GM12872 (cell line): ENCODE measurements at regions not wholly inside any gene's neighbourhood (a gene's known extent, or its start where the extent isn't known, plus 50 kb on each side); places are given as distances from the start of the nearest gene placed in this dataset.

Source experiments
- TF ChIP-seq, protein P1 (sequence below): IDR thresholded peaks from 3 replicates; pipeline ENCODE4 v1.5.1; 2011; ENCODE audit warnings: low read depth, mild to moderate bottlenecking, low read length, moderate library complexity; ENCODE audit not compliant: insufficient read depth

DNA sequence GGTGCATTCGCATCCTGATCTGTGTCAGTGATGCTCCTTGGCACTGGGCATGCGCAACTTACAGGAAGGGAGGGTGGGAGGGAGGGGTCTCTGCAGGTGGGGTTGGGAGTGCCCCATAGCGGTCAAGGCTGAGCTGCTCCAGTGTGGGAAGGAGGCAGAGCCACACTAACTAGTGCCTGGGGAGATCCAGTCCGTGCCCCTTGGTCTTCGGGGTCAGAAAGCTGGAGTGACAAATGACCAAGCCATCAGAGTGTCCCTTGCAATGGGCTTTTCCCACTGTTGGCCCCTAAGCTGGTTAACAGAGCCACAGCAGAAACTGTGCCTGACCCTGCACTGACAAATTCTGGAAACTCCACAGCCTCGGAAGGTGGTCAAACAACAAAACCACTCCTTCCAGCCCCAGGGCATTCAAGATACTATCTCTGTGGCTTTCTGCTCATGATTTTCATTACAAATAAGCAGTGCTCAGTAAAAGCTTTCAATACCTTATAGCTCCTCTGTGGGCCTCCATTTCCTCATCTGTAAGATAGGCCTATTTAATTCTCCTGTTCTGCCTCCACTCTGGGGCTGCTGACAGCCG lies 138.1 kb upstream of the UNC5B start:
- TF ChIP-seq, protein P1, sequence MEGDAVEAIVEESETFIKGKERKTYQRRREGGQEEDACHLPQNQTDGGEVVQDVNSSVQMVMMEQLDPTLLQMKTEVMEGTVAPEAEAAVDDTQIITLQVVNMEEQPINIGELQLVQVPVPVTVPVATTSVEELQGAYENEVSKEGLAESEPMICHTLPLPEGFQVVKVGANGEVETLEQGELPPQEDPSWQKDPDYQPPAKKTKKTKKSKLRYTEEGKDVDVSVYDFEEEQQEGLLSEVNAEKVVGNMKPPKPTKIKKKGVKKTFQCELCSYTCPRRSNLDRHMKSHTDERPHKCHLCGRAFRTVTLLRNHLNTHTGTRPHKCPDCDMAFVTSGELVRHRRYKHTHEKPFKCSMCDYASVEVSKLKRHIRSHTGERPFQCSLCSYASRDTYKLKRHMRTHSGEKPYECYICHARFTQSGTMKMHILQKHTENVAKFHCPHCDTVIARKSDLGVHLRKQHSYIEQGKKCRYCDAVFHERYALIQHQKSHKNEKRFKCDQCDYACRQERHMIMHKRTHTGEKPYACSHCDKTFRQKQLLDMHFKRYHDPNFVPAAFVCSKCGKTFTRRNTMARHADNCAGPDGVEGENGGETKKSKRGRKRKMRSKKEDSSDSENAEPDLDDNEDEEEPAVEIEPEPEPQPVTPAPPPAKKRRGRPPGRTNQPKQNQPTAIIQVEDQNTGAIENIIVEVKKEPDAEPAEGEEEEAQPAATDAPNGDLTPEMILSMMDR, result no peak

DNA sequence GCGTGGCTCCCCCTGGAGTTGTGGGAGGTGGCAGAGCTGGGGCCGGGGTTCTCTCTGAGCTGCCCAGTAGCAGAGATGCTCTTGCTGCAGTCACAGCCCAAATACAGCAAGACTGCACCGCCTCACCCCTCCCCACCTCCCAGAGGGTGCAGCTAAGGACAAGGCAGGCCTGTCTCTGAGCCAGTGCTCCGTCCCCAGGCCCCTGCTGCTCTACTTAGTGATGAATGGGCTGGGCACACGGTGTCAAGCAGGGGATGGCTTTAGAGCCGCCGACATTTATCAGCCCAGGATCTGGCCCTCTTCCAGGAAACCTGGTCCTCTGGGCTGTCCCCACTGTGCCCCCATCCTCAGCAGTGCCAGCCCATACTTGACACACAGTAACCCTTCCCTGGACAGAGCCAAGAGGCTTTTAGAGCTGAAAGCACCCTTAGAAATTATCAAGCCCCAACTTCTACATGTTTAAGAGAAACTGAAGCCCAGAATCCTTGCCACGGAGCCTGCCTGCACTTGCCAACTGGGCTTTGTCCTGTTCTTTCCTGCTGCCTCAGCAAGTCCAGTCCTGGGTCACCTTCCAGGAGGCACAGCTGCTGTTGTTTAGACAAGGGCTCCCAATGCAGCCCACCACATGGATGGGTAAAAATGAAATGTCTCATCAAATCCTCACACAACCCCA lies 137.1 kb upstream of the UNC5B start:
- TF ChIP-seq, protein P1, result no peak

DNA sequence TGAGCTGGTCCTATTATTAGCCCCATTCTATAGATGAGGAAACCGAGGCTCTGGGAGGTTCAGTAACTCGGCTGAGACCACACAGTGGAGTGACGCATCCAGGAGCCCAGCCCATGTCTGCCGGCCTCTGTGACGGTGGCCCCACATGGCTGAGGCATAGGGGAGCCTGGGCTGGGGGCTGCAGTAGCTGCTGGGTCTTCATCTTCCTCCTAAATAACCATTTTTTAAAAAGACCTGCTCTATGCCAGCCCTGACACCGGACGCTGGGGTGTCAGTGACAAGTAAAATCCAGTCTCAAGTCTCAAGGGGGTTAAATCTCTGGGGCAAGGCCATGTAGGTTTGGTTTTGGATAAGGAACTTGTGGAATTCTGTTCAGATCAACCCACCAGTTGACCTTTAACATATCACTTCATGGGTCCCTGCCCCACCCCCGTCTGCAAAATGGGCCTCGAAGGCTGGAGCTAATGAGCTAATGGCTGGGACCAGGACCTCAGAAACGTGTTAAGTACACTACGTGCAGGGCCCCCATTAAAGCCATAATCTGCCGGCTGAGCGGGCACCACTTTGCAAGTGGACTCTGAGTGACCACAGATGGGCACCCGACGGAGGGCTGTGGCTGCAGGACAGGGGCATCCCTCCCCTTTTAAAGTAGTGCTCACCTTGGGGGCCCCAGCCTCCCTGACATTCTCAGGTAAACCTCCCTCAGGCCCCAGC lies 136.5 kb upstream of the UNC5B start:
- TF ChIP-seq, protein P1, result no peak

DNA sequence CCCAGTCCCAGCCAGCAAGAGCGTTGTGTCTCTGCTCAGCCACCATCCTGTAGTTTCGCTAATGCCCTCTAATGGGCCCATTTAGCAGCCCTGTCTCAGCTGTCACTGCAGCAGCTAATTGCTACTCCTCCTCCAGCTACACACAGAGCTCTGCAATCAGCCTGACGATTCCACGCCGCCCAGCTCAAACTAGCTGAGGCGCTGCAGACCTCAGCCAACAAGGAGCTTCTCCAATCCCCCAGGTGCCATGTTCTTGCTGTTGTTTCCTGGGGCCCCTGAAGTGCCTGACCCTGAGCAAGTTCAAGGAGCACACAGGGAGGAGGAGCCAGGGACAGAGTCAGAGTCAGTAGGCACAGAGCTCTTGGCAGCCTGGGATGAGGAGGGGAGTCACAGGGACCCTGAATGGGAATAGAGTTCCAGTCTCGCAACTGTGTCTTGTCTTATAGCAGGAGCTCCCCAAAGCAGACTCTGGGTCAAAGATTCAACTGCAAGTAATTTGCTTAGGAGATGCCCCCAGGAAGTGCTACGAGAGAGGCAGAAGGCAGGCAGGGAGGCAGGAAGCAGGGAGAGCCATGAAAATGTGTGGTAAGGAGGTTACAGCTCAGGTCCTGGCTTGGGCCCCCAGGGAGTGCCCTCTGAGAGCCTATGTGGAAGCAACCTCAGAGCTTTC lies 135.8 kb upstream of the UNC5B start:
- TF ChIP-seq, protein P1, result no peak

DNA sequence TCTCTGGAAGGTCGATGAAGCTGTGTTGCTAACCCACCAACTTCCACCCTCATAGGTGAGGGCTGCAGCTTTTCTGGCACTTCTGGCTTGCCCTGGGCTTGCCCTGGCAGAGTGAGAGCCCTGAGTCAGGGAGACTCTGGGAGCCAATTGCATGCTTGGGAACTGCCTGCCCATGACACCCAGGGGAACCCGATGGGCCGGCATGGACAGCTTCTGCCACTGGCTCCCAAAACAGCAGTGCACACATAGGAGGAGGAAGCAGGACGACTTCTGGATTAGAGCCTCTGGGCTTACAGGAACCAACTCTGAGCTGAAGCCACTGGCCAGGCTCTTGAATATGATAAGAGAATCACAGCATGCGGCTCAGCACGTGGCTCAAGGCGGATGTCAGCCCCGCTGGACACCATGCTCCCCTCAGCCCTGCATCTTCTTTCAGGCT lies 135.2 kb upstream of the UNC5B start:
- TF ChIP-seq, protein P1, result no peak

DNA sequence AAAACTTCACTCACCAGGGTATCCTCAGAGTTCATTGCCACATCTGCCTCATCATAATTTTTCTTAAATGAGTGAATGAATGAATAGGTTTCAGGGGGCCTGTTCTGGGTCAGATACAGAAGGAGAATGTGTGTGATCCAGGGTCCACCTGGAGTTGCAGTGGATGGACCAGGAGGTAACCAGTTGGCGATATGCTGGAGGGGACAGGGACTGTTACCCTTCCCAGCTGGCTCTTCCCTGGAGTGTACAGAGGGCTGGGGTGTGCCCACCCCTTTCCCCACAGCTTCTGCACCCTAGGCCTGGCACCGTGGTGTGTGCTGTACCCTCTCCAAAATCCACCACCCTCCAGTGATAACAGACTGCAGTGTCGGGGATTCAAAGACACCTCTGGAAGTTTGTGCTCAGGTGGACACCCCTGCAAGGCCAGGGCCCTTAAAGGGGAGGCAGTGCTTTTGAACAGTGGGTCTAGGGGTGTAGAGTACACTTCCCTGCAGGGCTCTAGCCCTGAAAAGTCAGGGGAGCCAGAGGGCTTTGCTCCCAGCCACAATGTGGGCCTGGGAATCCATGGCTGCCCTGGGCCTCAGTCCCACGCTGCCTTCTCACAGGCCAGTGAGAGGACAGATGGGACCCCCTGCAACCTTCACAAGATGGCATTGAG lies 134.4 kb upstream of the UNC5B start:
- TF ChIP-seq, protein P1, result no peak
